T-cell (primary cell): ENCODE measurements at regions not wholly inside any gene's neighbourhood (a gene's known extent, or its start where the extent isn't known, plus 50 kb on each side); places are given as distances from the start of the nearest gene placed in this dataset.

ENCODE experiments used
- ATAC-seq, 4 experiments: fragments of 200-7000 bp in 3 of 4; fragments of 150-1000 bp in 1 of 4; cut with Tn5 transposase; replicated peaks in 1 of 4; 1 replicate in 3 of 4; 2 replicates in 1 of 4; pipeline ENCODE4 v1.10.0; 2021; ENCODE audit warnings: moderate library complexity in 3 of 4, mild to moderate bottlenecking in 2 of 4, moderate number of reproducible peaks in 1 of 4
- CTCF ChIA-PET, 2 donors: fragments of 300-600 bp; sonication (Branson Sonifier 250); formaldehyde crosslinking; loops; one replicate each; lab custom pipeline; 2022; ENCODE audit warnings: antibody characterized with exemption in 2 of 2; lab: Charles Lee
- POLR2A ChIA-PET, 2 donors: fragments of 300-600 bp; sonication (Branson Sonifier 250); formaldehyde crosslinking; loops; one replicate each; lab custom pipeline; 2022; ENCODE audit warnings: antibody characterized with exemption in 2 of 2; lab: Charles Lee
- DNase-seq, 35 experiments: peaks; one replicate each; pipeline versions ENCODE4 v3.0.0 to v3.0.0-alpha.2; 2013 to 2023
- H3K27ac ChIP-seq: one replicate; pipeline ENCODE4 v1.5.1; 2013; ENCODE audit warnings: low read length
- H3K27me3 ChIP-seq, 2 experiments: replicated peaks in 1 of 2; 1 replicate in 1 of 2; 2 replicates in 1 of 2; pipeline versions ENCODE4 v1.6.1 to v1.7.0; 2013; ENCODE audit warnings: low read length in 1 of 2, mixed read lengths in 1 of 2; ENCODE audit not compliant: control insufficient read depth in 2 of 2, insufficient read depth in 2 of 2; ENCODE audit errors: extremely low read depth in 1 of 2
- H3K36me3 ChIP-seq, 2 donors: 1 replicate in 1 of 2; 2 replicates in 1 of 2; pipeline versions ENCODE4 v1.6.1 to v1.7.0; 2013; ENCODE audit warnings: low read length in 1 of 2; ENCODE audit not compliant: control insufficient read depth in 2 of 2, insufficient read depth in 1 of 2; ENCODE audit errors: extremely low read depth in 1 of 2
- H3K4me1 ChIP-seq, 2 experiments: 1 replicate in 1 of 2; 2 replicates in 1 of 2; pipeline versions ENCODE4 v1.6.1 to v1.7.0; 2013; ENCODE audit warnings: low read length in 2 of 2, mixed read lengths in 1 of 2; ENCODE audit not compliant: insufficient read depth in 2 of 2, control insufficient read depth in 1 of 2; ENCODE audit errors: extremely low read depth in 1 of 2
- H3K4me3 ChIP-seq, 2 donors: 1 replicate in 1 of 2; 2 replicates in 1 of 2; pipeline versions ENCODE4 v1.5.1 to v1.7.0; 2013; ENCODE audit warnings: mild to moderate bottlenecking in 2 of 2, low read length in 1 of 2, moderate library complexity in 1 of 2; ENCODE audit not compliant: control insufficient read depth in 1 of 2; ENCODE audit errors: extremely low read depth in 1 of 2
- H3K9me3 ChIP-seq: 2 replicates; pipeline ENCODE4 v1.7.0; 2013
- H3K27ac Mint-ChIP-seq, 2 donors: one replicate each; pipeline ENCODE4 v1.8.0; 2020 to 2021; ENCODE audit warnings: mild to moderate bottlenecking in 2 of 2, mixed read lengths in 2 of 2
- H3K27me3 Mint-ChIP-seq, 2 donors: one replicate each; pipeline ENCODE4 v1.8.0; 2021 to 2022; ENCODE audit warnings: mixed read lengths in 2 of 2
- H3K36me3 Mint-ChIP-seq: one replicate; pipeline ENCODE4 v1.8.0; 2021; ENCODE audit warnings: mixed read lengths
- H3K4me1 Mint-ChIP-seq, 3 donors: one replicate each; pipeline ENCODE4 v1.8.0; 2020 to 2022; ENCODE audit warnings: mixed read lengths in 3 of 3, mild to moderate bottlenecking in 1 of 3
- H3K4me3 Mint-ChIP-seq, 3 donors: one replicate each; pipeline ENCODE4 v1.8.0; 2020 to 2022; ENCODE audit warnings: mild to moderate bottlenecking in 3 of 3, mixed read lengths in 3 of 3, moderate library complexity in 3 of 3
- H3K9me3 Mint-ChIP-seq, 3 donors: one replicate each; pipeline ENCODE4 v1.8.0; 2020 to 2022; ENCODE audit warnings: mixed read lengths in 3 of 3
- WGBS: methylation state at CpG from one replicate; pipeline ENCODE4 v1.1.5; 2013; ENCODE audit warnings: missing lambda C conversion rate; ENCODE audit not compliant: insufficient coverage; 5-methylcytosine and 5-hydroxymethylcytosine counted together

DNA sequence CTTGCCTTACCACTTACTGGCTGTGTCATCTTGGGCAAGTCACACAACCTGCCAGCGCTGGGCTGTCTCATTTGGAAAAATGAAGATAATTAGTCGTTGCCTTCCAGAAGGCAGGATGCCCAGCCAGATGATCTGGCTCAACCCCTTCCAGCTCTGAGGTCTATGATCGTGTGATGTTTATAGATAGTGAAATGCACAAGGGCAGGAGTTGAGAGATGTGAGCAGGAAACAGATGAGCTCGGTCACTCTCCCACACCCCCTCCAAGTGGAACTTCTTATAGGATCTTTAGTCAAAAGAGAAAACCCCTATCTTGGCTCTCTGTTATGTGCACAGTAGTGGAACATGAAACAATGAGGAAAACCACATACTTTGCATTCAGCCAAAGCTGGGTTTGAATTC, 336.8 kb upstream of the PPARGC1A start:
- peaks cover 3 to 10% (median 4%) of the 10 kb centered on the region in 3 donors for H3K9me3 Mint-ChIP-seq
- ATAC-seq (no peak), DNase-seq (no peak)
- WGBS = 89% methylated on average over 2 of the region's 4 CpGs
- H3K4me3 Mint-ChIP-seq = no peak overlapping the region
- POLR2A ChIA-PET = interaction anchor here in 1 of 2 donors (0.6 kb wide), 1 partner anchor 40 kb away, joined by 3 read pairs; no protein-coding TSS in a partner anchor
- Histone ChIP-seq H3K9me3 (no peaks in the 10 kb centered on the region), H3K4me3 (no peak overlapping the region), H3K36me3 (no peaks in the 10 kb centered on the region), H3K27ac (no peak overlapping the region), H3K27me3 (no peaks in the 10 kb centered on the region), H3K4me1 (no peaks in the 10 kb centered on the region)
- H3K36me3 Mint-ChIP-seq = no peaks in the 10 kb centered on the region
- no peak overlapping the region for H3K27ac Mint-ChIP-seq
- H3K27me3 Mint-ChIP-seq = no peaks in the 10 kb centered on the region
- no peaks in the 10 kb centered on the region for H3K4me1 Mint-ChIP-seq
- CTCF ChIA-PET = no interaction called here

- H3K27ac Mint-ChIP-seq = no peak overlapping the region
- H3K4me1 Mint-ChIP-seq = no peaks in the 10 kb centered on the region
- ChIA-PET CTCF (no interaction called here), POLR2A (interaction anchor here in 1 of 2 donors (0.6 kb wide), 1 partner anchor 44 kb away, joined by 4 read pairs; no protein-coding TSS in a partner anchor)
- H3K4me1 ChIP-seq = no peaks in the 10 kb centered on the region
- peaks cover 3 to 10% (median 4%) of the 10 kb centered on the region in 3 donors for H3K9me3 Mint-ChIP-seq
- no peaks in the 10 kb centered on the region for H3K27me3 Mint-ChIP-seq
- no peaks in the 10 kb centered on the region for H3K27me3 ChIP-seq
- H3K9me3 ChIP-seq = no peaks in the 10 kb centered on the region
- no peaks in the 10 kb centered on the region for H3K36me3 ChIP-seq
- 64% methylated on average over 5 of the region's 10 CpGs for WGBS
- H3K4me3 Mint-ChIP-seq = no peak overlapping the region
- no peak overlapping the region for H3K4me3 ChIP-seq
- DNase-seq (no peak), ATAC-seq (no peak)
- H3K27ac ChIP-seq = no peak overlapping the region
- H3K36me3 Mint-ChIP-seq = no peaks in the 10 kb centered on the region
These were observed 336.2 kb upstream of the PPARGC1A start for GRCh38 chr4:24226023-24226422.

DNA sequence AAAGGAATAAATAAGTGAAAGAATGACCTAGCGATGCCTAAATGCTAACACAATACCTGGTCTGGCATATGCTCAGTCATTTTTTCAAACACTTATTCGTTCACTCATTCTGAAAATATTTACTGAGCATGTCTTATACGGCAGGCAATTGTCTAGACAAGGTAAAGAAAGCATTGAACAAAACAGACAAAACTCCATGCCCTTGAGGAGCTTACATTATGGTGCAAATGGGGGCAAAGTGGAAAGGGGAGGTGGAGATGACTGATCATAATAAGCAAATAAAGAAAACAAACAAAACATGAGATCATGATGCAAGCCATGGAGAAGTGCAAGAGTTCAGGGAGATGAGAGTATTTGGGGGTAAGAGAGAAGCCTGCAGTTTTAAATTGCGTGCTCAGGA, 334.6 kb upstream of the PPARGC1A start:
- Mint-ChIP-seq H3K27ac (no peak overlapping the region), H3K36me3 (no peaks in the 10 kb centered on the region), H3K4me1 (no peaks in the 10 kb centered on the region), H3K9me3 (peaks cover 3 to 6% (median 4%) of the 10 kb centered on the region in 3 donors), H3K27me3 (no peaks in the 10 kb centered on the region), H3K4me3 (no peak overlapping the region)
- Histone ChIP-seq H3K4me1 (no peaks in the 10 kb centered on the region), H3K27me3 (no peaks in the 10 kb centered on the region), H3K36me3 (no peaks in the 10 kb centered on the region), H3K4me3 (no peak overlapping the region), H3K27ac (no peak overlapping the region), H3K9me3 (no peaks in the 10 kb centered on the region)
- no peak for DNase-seq
- ChIA-PET POLR2A (no interaction called here), CTCF (no interaction called here)
- no peak for ATAC-seq
- 90% methylated on average over 2 of the region's 4 CpGs for WGBS

DNA sequence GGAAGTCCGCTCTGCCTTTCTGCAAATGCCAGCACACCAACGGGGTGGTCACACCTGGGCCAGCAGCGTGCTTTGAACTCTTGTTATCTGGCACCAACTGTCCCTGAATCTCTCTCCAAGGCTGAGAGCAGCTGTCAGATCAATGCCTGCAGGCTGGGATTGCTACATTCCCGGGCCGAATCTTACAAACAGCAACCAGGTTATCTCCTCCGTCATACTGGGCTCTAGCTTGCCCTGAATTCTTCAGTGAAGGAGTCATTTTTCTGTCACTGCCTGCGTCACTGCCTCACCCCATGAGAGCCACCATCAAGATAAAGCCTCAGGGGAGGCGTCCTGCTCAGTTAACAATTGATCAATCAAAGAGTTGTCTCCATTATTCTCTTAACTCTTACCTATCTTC, 329.4 kb upstream of the PPARGC1A start:
- ChIA-PET POLR2A (no interaction called here), CTCF (no interaction called here)
- no peaks in the 10 kb centered on the region for H3K9me3 ChIP-seq
- WGBS = 64% methylated on average over 8 of the region's 8 CpGs
- Mint-ChIP-seq H3K9me3 (peaks cover 4 to 6% (median 6%) of the 10 kb centered on the region in 3 donors), H3K4me3 (no peak overlapping the region), H3K36me3 (no peaks in the 10 kb centered on the region), H3K27ac (no peak overlapping the region), H3K27me3 (no peaks in the 10 kb centered on the region), H3K4me1 (no peaks in the 10 kb centered on the region)
- H3K4me1 ChIP-seq = no peaks in the 10 kb centered on the region
- DNase-seq (no peak), ATAC-seq (no peak)
- H3K27ac ChIP-seq = no peak overlapping the region
- H3K36me3 ChIP-seq = no peaks in the 10 kb centered on the region
- no peaks in the 10 kb centered on the region for H3K27me3 ChIP-seq
- no peak overlapping the region for H3K4me3 ChIP-seq

- Histone ChIP-seq H3K36me3 (no peaks in the 10 kb centered on the region), H3K27ac (no peak overlapping the region), H3K4me1 (no peaks in the 10 kb centered on the region), H3K4me3 (no peak overlapping the region), H3K27me3 (no peaks in the 10 kb centered on the region), H3K9me3 (no peaks in the 10 kb centered on the region)
- Mint-ChIP-seq H3K27me3 (no peaks in the 10 kb centered on the region), H3K9me3 (peaks cover 4 to 9% (median 6%) of the 10 kb centered on the region in 3 donors), H3K27ac (no peak overlapping the region), H3K4me3 (no peak overlapping the region), H3K36me3 (no peaks in the 10 kb centered on the region), H3K4me1 (no peaks in the 10 kb centered on the region)
- POLR2A ChIA-PET = no interaction called here
- no peak for DNase-seq
- CTCF ChIA-PET = no interaction called here
- ATAC-seq = no peak
These were observed 328.7 kb upstream of the PPARGC1A start for GRCh38 chr4:24218566-24218965.

- no peak overlapping the region for H3K4me3 ChIP-seq
- POLR2A ChIA-PET = no interaction called here
- 55% methylated on average over 3 of the region's 3 CpGs for WGBS
- CTCF ChIA-PET = no interaction called here
- H3K27me3 Mint-ChIP-seq = no peaks in the 10 kb centered on the region
- no peak for ATAC-seq
- H3K36me3 Mint-ChIP-seq = no peaks in the 10 kb centered on the region
- H3K4me1 Mint-ChIP-seq = no peaks in the 10 kb centered on the region
- H3K27ac Mint-ChIP-seq = no peak overlapping the region
- no peak overlapping the region for H3K4me3 Mint-ChIP-seq
- H3K4me1 ChIP-seq = no peaks in the 10 kb centered on the region
- H3K36me3 ChIP-seq = no peaks in the 10 kb centered on the region
- no peaks in the 10 kb centered on the region for H3K27me3 ChIP-seq
- H3K9me3 Mint-ChIP-seq = peaks cover 3 to 14% (median 4%) of the 10 kb centered on the region in 3 donors
- no peak overlapping the region for H3K27ac ChIP-seq
- H3K9me3 ChIP-seq = no peaks in the 10 kb centered on the region
- no peak for DNase-seq
These were observed 324.9 kb upstream of the PPARGC1A start for GRCh38 chr4:24214796-24215195.

- no peak overlapping the region for H3K27ac Mint-ChIP-seq
- Histone ChIP-seq H3K27ac (no peak overlapping the region), H3K4me1 (no peaks in the 10 kb centered on the region), H3K27me3 (no peaks in the 10 kb centered on the region), H3K4me3 (no peak overlapping the region), H3K9me3 (no peaks in the 10 kb centered on the region), H3K36me3 (no peaks in the 10 kb centered on the region)
- no peaks in the 10 kb centered on the region for H3K4me1 Mint-ChIP-seq
- ChIA-PET POLR2A (no interaction called here), CTCF (no interaction called here)
- ATAC-seq (no peak), DNase-seq (no peak)
- WGBS = no CpG with 5 or more reads among the region's 5 CpGs
- H3K27me3 Mint-ChIP-seq = no peaks in the 10 kb centered on the region
- H3K4me3 Mint-ChIP-seq = no peak overlapping the region
- H3K36me3 Mint-ChIP-seq = no peaks in the 10 kb centered on the region
- H3K9me3 Mint-ChIP-seq = peaks cover 3 to 14% (median 4%) of the 10 kb centered on the region in 3 donors
These were observed 324.1 kb upstream of the PPARGC1A start for GRCh38 chr4:24213961-24214360.
